NB4 (cell line): ENCODE measurements at regions not wholly inside any gene's neighbourhood (a gene's known extent, or its start where the extent isn't known, plus 50 kb on each side); places are given as distances from the start of the nearest gene placed in this dataset.
"Not testable (repeated sequence)": the region's sequence is repeated elsewhere in the genome, so short reads cannot be mapped to it uniquely, and the experiment has no call there.

Experiments used
- DNase-seq: peaks from one replicate; pipeline ENCODE4 v3.0.0; 2010; ENCODE audit warnings: low read depth
- H3K4me3 ChIP-seq: one replicate; pipeline ENCODE4 v1.5.1; 2011; ENCODE audit warnings: mild to moderate bottlenecking, low read depth, low read length, moderate library complexity
- CTCF ChIP-seq: IDR thresholded peaks from one replicate; pipeline ENCODE4 v1.5.1; 2012; ENCODE audit warnings: low read depth, low read length
- MAX ChIP-seq: IDR thresholded peaks from 2 replicates; pipeline ENCODE4 v1.6.1; 2011; ENCODE audit warnings: low read depth, low read length
- MYC ChIP-seq: IDR thresholded peaks from 2 replicates; pipeline ENCODE4 v1.6.1; 2011; ENCODE audit warnings: low read depth, low read length
- POLR2A ChIP-seq: IDR thresholded peaks from 2 replicates; pipeline ENCODE4 v1.6.1; 2011; ENCODE audit warnings: mild to moderate bottlenecking; ENCODE audit not compliant: insufficient read length; ENCODE audit errors: extremely low read depth

GRCh38 chr4:170348945-170349344, 259.2 kb upstream of the AADAT start:
- no peak overlapping the region for H3K4me3 ChIP-seq
- DNase-seq: no peak
- TF ChIP-seq POLR2A (no peak), MAX (no peak), MYC (no peak), CTCF (no peak)

DNA sequence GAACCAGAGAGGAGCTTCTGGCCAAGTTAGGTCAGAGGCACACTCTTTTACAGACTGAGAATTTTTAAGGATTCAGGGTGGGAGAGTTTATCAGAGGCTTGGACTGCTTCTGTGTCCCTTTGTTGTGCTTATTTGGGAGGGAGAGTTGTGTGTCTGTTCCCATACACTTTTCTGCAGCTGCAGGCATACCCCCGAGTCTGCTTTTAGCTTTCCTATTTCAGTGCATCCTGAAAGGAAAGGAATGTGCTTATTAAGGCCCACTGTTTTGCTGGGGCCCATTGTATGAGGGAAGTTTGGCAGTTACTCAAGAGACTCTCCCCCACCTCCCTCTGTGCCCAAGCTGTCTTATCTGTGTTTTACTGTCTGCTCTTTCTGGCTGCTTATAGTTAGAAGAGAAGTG, 257.4 kb upstream of the AADAT start:
- DNase-seq: not testable (repeated sequence)

DNA sequence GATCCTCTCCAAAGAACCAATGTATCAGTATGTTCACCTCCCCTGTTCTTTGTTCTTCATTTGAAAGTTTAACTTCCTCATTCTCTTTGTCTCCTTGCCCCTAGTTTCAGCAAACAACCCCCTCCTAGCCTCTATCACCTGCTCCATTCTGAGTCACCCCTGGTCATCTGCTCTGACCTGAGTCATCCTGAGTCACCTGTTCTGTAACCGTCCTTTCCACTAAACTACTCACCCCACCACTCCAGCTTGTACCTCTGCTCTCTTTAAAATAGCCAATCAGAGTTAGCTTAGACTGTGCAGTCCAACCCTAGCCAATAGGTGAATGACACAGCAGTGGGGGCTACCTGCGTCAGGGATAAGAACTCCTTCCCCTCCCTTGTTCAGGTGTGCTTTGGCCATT, 249.8 kb upstream of the AADAT start:
- no peak for DNase-seq
- H3K4me3 ChIP-seq: no peak overlapping the region
- TF ChIP-seq MYC: no peak
- no peak for TF ChIP-seq MAX
- no peak for TF ChIP-seq POLR2A
- no peak for TF ChIP-seq CTCF

More for the DNA sequence above, 257.4 kb upstream of the AADAT start:
- not testable (repeated sequence) for H3K4me3 ChIP-seq

- DNase-seq: no peak
- no peak overlapping the region for H3K4me3 ChIP-seq
- TF ChIP-seq MAX: no peak
- TF ChIP-seq CTCF: no peak
- no peak for TF ChIP-seq MYC
- TF ChIP-seq POLR2A: no peak
Observed at GRCh38 chr4:170336238-170336775, 246.6 kb upstream of the AADAT start.

DNA sequence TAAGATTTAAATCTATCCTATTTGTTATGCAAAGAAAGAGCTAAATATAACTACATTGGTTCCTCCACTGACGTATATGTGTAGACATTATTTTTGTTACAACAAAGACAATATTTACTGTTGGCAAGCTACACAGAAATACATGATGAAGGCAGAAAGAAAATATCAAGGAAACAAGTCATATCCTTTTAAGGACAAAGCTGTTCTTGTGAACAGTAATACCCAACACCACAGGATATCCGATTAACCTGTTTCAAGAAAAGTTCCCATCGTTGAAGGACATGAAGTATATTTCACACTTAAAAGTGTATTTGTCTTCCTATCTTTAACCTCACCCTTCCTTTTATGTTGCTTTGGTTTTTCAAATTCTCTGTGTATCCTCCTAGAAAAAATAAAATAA, 235.8 kb upstream of the AADAT start:
- no peak for TF ChIP-seq MAX
- TF ChIP-seq CTCF: no peak
- TF ChIP-seq MYC: no peak
- TF ChIP-seq POLR2A: no peak
- DNase-seq: no peak
- no peak overlapping the region for H3K4me3 ChIP-seq

DNA sequence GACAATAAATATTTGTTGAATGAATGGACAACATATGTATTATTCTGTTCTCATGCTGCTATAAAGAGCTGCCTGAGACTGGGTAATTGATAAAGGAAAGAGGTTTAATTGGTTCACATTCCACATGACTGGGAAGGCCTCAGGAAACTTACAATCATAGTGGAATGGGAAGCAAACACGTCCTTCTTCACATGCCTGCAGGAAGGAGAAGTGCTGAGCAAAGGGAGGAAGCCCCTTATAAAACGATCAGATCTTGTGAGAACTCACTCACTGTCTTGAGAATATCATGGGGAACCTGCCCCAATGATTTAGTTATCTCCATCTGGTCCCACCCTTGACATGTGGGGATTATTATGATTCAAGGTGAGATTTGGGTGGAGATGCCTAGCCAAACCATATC, 233.9 kb upstream of the AADAT start:
- TF ChIP-seq MAX: no peak
- TF ChIP-seq MYC: no peak
- no peak for TF ChIP-seq POLR2A
- DNase-seq: no peak
- no peak overlapping the region for H3K4me3 ChIP-seq

GRCh38 chr4:170307182-170307581, 217.4 kb upstream of the AADAT start:
- no peak for TF ChIP-seq MYC
- no peak for TF ChIP-seq CTCF
- TF ChIP-seq POLR2A: no peak
- no peak for TF ChIP-seq MAX
- DNase-seq: no peak
- H3K4me3 ChIP-seq: no peak overlapping the region
